NCI-H146 (cell line): ENCODE measurements at regions not wholly inside any gene's neighbourhood (a gene's known extent, or its start where the extent isn't known, plus 50 kb on each side); places are given as distances from the start of the nearest gene placed in this dataset.

Experiments
- DNase-seq: peaks from one replicate; lab custom pipeline; 2025; lab: John Stamatoyannopoulos, UW

GRCh38 chr21:27257226-27257625 is 290.3 kb upstream of the ADAMTS5 start:
- no peak for DNase-seq

- DNase-seq = no peak
Measured at GRCh38 chr21:27251752-27252151, 284.9 kb upstream of the ADAMTS5 start.

GRCh38 chr21:27250366-27250765 is 283.5 kb upstream of the ADAMTS5 start:
- DNase-seq = no peak

- no peak for DNase-seq
Measured at GRCh38 chr21:27248814-27249213, 281.9 kb upstream of the ADAMTS5 start.

GRCh38 chr21:27246741-27247140 is 279.9 kb upstream of the ADAMTS5 start:
- no peak for DNase-seq

- DNase-seq = no peak
Measured at GRCh38 chr21:27244776-27245175, 277.9 kb upstream of the ADAMTS5 start.

- DNase-seq = no peak
Measured at GRCh38 chr21:27244352-27244751, 277.5 kb upstream of the ADAMTS5 start.

GRCh38 chr21:27240839-27241238 is 274.0 kb upstream of the ADAMTS5 start:
- DNase-seq = no peak

- no peak for DNase-seq
Measured at GRCh38 chr21:27233514-27234115, 266.7 kb upstream of the ADAMTS5 start.

GRCh38 chr21:27225940-27226339 is 259.1 kb upstream of the ADAMTS5 start:
- no peak for DNase-seq

GRCh38 chr21:27225151-27225550 is 258.3 kb upstream of the ADAMTS5 start:
- DNase-seq = no peak

GRCh38 chr21:27224169-27224568 is 257.3 kb upstream of the ADAMTS5 start:
- DNase-seq = no peak

- no peak for DNase-seq
Measured at GRCh38 chr21:27221077-27221476, 254.2 kb upstream of the ADAMTS5 start.

- DNase-seq = no peak
Measured at GRCh38 chr21:27220416-27220815, 253.5 kb upstream of the ADAMTS5 start.

GRCh38 chr21:27219068-27219467 is 252.2 kb upstream of the ADAMTS5 start:
- DNase-seq = no peak

GRCh38 chr21:27213303-27213702 is 246.4 kb upstream of the ADAMTS5 start:
- DNase-seq = no peak

GRCh38 chr21:27212441-27212840 is 245.6 kb upstream of the ADAMTS5 start:
- no peak for DNase-seq

- DNase-seq = no peak
Measured at GRCh38 chr21:27209546-27209945, 242.7 kb upstream of the ADAMTS5 start.

GRCh38 chr21:27206368-27206982 is 239.6 kb upstream of the ADAMTS5 start:
- no peak for DNase-seq

- DNase-seq = no peak
Measured at GRCh38 chr21:27202301-27202700, 235.4 kb upstream of the ADAMTS5 start.

- DNase-seq = no peak
Measured at GRCh38 chr21:27201197-27201596, 234.3 kb upstream of the ADAMTS5 start.

GRCh38 chr21:27196651-27197050 is 229.8 kb upstream of the ADAMTS5 start:
- DNase-seq = no peak

GRCh38 chr21:27192281-27192949 is 225.5 kb upstream of the ADAMTS5 start:
- DNase-seq = no peak

GRCh38 chr21:27190601-27191000 is 223.7 kb upstream of the ADAMTS5 start:
- DNase-seq = no peak
